ENCODE measurements at regions not wholly inside any gene's neighbourhood (a gene's known extent, or its start where the extent isn't known, plus 50 kb on each side); places are given as distances from the start of the nearest gene placed in this dataset.

DNA sequence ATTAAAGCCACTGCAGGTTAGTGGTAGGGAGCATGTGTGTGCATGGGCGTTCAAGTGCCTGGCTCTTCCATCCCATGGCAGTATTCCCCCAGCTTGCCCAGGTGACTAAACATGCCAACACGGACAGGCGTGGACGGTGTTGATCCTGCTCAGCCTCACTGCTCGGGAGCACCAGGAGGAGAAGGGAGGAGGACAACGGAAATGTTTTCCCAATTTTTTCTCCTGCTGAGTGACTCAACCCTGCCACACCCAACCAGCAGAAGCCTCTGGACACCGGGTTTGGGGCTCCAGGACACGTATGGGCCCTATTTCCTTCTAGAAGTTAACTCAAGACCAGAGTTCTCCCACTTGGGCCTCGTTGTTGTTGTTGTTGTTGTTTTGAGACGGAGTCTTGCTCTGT lies 139.1 kb downstream of the CYP26B1 start:
- TF ChIP-seq ZFP90 (CRISPR knock-in tag; IDR thresholded peaks at IDR 0.05; ENCODE audit: borderline replicate concordance), result no peak
- TF ChIP-seq HMG20B (CRISPR knock-in tag; conservative IDR thresholded peaks at IDR 0.05), result no peak
- TF ChIP-seq, protein P1, sequence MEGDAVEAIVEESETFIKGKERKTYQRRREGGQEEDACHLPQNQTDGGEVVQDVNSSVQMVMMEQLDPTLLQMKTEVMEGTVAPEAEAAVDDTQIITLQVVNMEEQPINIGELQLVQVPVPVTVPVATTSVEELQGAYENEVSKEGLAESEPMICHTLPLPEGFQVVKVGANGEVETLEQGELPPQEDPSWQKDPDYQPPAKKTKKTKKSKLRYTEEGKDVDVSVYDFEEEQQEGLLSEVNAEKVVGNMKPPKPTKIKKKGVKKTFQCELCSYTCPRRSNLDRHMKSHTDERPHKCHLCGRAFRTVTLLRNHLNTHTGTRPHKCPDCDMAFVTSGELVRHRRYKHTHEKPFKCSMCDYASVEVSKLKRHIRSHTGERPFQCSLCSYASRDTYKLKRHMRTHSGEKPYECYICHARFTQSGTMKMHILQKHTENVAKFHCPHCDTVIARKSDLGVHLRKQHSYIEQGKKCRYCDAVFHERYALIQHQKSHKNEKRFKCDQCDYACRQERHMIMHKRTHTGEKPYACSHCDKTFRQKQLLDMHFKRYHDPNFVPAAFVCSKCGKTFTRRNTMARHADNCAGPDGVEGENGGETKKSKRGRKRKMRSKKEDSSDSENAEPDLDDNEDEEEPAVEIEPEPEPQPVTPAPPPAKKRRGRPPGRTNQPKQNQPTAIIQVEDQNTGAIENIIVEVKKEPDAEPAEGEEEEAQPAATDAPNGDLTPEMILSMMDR (CRISPR knock-in tag; IDR thresholded peaks at IDR 0.05), result no peak
- TF ChIP-seq, protein P2, sequence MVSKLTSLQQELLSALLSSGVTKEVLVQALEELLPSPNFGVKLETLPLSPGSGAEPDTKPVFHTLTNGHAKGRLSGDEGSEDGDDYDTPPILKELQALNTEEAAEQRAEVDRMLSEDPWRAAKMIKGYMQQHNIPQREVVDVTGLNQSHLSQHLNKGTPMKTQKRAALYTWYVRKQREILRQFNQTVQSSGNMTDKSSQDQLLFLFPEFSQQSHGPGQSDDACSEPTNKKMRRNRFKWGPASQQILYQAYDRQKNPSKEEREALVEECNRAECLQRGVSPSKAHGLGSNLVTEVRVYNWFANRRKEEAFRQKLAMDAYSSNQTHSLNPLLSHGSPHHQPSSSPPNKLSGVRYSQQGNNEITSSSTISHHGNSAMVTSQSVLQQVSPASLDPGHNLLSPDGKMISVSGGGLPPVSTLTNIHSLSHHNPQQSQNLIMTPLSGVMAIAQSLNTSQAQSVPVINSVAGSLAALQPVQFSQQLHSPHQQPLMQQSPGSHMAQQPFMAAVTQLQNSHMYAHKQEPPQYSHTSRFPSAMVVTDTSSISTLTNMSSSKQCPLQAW (CRISPR knock-in tag; IDR thresholded peaks at IDR 0.05), result no peak
- no peak for TF ChIP-seq HOXA5 (CRISPR knock-in tag; IDR thresholded peaks at IDR 0.05)
- TF ChIP-seq POLR2A (IDR thresholded peaks at IDR 0.05; ENCODE audit: insufficient read depth in 1 of 2, low read depth in 2 of 2, low read length in 2 of 2), result no peak
- TF ChIP-seq, protein P3, sequence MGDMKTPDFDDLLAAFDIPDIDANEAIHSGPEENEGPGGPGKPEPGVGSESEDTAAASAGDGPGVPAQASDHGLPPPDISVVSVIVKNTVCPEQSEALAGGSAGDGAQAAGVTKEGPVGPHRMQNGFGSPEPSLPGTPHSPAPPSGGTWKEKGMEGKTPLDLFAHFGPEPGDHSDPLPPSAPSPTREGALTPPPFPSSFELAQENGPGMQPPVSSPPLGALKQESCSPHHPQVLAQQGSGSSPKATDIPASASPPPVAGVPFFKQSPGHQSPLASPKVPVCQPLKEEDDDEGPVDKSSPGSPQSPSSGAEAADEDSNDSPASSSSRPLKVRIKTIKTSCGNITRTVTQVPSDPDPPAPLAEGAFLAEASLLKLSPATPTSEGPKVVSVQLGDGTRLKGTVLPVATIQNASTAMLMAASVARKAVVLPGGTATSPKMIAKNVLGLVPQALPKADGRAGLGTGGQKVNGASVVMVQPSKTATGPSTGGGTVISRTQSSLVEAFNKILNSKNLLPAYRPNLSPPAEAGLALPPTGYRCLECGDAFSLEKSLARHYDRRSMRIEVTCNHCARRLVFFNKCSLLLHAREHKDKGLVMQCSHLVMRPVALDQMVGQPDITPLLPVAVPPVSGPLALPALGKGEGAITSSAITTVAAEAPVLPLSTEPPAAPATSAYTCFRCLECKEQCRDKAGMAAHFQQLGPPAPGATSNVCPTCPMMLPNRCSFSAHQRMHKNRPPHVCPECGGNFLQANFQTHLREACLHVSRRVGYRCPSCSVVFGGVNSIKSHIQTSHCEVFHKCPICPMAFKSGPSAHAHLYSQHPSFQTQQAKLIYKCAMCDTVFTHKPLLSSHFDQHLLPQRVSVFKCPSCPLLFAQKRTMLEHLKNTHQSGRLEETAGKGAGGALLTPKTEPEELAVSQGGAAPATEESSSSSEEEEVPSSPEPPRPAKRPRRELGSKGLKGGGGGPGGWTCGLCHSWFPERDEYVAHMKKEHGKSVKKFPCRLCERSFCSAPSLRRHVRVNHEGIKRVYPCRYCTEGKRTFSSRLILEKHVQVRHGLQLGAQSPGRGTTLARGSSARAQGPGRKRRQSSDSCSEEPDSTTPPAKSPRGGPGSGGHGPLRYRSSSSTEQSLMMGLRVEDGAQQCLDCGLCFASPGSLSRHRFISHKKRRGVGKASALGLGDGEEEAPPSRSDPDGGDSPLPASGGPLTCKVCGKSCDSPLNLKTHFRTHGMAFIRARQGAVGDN (CRISPR knock-in tag; IDR thresholded peaks at IDR 0.05), result no peak
- TF ChIP-seq PHB2 (IDR thresholded peaks at IDR 0.05; ENCODE audit: partially characterized antibody), result no peak
- TF ChIP-seq, protein P4, sequence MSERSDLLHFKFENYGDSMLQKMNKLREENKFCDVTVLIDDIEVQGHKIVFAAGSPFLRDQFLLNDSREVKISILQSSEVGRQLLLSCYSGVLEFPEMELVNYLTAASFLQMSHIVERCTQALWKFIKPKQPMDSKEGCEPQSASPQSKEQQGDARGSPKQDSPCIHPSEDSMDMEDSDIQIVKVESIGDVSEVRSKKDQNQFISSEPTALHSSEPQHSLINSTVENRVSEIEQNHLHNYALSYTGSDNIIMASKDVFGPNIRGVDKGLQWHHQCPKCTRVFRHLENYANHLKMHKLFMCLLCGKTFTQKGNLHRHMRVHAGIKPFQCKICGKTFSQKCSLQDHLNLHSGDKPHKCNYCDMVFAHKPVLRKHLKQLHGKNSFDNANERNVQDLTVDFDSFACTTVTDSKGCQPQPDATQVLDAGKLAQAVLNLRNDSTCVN (CRISPR knock-in tag; IDR thresholded peaks at IDR 0.05; ENCODE audit: borderline replicate concordance), result no peak
- no peak for TF ChIP-seq EP300 (IDR thresholded peaks at IDR 0.05; ENCODE audit: low read depth in 2 of 2, low read length in 2 of 2)
- no peak for TF ChIP-seq EP300 (CRISPR knock-in tag; IDR thresholded peaks at IDR 0.05; ENCODE audit: borderline replicate concordance)
- no peak for TF ChIP-seq SRY (CRISPR knock-in tag; IDR thresholded peaks at IDR 0.05)
- no peak for TF ChIP-seq ZNF777 (CRISPR knock-in tag; IDR thresholded peaks at IDR 0.05)
- no peak for TF ChIP-seq TCF7 (IDR thresholded peaks at IDR 0.05; ENCODE audit: low read depth)

Data from HepG2 (cell line).